DMS 273 (cell line): ENCODE measurements at regions not wholly inside any gene's neighbourhood (a gene's known extent, or its start where the extent isn't known, plus 50 kb on each side); places are given as distances from the start of the nearest gene placed in this dataset.

ENCODE experiments used
- DNase-seq: peaks from one replicate; lab custom pipeline; 2025; ENCODE audit not compliant: unreplicated experiment; lab: John Stamatoyannopoulos, UW

DNA sequence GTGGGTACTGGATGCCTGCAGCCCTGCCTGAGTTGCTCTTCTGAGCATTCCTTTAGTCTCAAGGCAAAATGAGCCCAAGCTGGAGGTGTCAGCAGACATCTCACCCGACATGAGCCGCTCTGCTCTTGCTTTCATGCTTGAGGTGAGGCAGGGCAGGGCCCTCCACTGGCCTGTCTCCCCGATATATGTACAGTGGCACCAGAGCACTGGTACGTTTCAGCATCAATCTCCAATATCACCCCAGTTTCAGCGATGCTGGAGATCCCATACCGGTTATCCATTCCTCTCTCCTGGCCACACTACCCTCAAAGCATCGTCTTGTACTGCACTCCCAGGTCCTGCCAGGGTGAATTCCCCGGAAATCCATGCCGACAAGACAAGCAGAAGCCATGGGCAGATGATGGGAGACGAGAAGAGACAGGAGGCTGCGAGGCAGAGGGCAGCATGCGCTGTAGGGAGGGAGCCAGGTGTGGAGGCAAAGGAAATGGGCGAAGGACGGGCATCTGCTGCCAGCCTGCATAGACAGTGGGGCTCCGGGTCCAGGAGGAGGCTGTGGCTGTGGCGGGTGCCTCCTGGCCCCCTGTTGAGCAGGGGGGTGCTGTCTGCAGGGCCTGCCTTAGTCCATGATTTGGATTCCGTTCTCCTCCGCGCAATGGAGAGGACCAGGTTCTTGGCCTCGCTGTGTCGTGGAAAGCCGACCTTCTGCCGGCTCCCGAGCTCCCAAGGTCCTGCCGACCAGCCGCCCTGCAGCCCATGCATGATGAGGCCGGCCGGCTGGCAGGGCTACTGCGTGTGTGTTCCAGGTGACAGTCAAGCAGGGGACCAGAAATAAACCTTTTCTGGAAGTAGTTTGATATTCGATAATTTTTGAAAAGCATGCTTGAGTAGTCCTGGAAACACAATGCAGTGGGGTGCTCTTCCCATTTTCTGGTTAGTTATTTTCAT is 152.2 kb upstream of the IRX2 start:
- no peak for DNase-seq

DNA sequence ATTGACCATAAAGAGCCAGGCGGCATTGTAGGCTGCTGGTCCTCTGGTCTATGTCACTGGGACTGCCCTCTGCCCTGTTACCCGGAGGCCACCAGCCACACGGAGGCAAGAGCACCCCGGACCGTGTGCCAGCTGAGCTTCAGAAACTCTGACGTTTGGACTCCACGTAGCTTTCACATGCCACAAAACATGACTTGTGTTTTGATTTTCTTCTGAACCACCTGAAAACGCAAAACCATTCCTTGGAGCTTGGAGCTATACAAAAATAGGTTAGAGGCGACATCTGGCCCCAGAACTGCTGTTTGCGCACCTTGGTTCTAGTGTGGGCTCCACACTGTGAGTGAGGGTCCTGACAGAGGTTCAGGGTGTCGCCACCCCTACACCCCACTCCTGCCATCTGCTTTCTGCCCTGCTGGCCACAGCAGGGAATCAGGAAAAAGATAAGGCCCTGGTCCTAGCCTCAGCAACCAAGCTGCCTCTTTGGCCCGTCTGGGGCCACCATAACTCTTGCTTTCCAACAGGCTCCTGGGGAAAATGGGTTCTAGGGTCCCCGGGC is 151.3 kb upstream of the IRX2 start:
- no peak for DNase-seq

DNA sequence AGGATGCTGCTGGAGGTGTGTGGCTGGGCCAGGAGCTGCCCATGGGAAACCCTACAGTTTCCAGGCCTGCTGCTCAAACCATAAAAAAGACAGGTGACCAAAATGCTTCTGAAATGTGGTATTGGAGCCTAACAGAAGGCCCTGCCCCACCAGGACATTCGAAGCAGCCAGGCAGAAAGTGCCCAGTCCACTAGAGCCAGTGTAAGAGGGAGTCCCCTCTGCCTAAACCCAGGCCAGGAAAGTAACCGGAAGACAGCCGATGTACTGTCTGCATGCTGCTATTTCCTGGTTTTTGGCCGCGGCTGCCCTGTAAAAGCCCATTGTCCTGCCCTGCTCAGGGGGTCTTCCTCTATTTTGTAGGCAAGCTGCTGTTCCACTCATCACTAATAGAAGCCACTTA is 150.7 kb upstream of the IRX2 start:
- DNase-seq = no peak

DNA sequence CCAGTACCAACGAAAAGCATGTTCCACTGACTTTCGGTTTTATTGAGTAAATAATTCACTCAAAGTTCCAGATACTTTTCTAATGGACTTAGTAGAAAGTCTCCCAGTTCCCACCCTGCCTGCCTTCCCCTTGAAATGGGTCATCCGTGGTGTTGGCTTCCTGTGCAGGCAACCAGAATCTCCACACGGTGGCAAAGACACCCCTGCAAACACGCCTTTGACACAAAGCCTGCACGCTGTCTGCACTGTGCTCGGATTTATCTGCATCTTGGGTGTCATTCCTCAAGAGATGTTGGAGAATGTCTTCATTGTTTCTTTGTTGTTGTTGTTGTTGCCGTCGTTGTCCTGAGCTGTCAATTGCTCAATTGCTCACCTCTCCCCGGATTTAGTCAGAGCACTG is 150.0 kb upstream of the IRX2 start:
- DNase-seq = no peak

DNA sequence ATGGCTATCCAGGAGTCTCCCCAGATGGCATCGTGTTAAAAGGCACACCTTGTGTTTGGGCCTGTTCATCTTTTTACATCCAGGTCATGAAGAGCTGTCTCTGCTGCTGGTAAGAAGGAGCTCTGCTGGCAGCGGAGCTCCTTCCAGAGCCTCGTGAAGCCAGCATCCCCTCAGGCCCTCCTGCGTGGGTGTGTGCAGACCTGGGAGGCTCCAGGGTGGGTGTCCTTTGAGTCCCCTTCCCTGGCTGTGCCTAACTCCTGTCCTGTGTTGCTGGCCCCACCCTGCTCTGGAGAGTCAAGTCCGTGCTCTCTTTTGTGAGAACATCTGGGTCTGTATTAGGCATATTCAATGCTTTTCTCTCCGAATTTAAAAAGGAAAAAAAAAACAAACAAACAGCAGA is 149.6 kb upstream of the IRX2 start:
- DNase-seq = no peak

DNA sequence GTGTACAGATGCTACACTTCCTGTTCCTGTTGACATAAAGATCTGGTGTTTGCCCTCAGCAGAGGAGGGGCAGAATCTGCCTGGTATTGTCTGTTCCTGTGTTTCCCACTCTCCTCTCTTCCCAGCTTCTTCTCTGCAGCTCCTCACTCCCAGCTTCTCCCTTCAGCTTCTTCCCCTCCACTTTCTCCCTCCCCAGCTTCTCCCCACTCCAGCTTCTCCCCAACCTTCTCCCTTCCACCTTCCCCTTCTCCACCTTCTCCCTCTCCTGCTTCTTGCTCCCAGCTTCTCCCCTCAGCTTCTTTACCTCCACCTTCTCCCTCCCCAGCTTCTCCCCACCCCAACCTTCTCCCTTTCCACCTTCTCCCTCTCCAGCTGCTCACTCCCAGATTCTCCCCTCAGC is 148.9 kb upstream of the IRX2 start:
- DNase-seq = no peak

DNA sequence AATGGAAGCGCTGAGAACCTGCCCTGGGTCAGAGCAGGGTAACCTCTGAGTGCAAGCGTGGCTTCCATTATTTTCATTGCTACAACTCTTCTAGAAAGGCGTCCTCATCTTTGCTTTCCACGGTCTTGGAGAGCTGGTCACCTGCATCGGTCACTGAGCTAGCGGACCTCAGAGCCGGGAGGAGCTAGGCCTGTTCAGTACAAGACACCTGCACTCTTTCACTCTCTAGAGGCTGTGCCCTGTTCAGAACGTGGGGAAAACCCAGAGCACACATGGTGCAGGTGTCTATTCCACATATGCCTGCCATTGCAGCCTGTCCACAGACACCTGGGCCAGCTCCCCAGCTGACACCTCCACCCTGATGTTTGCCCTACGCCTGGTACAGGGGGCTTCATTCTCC is 147.8 kb upstream of the IRX2 start:
- DNase-seq = no peak

DNA sequence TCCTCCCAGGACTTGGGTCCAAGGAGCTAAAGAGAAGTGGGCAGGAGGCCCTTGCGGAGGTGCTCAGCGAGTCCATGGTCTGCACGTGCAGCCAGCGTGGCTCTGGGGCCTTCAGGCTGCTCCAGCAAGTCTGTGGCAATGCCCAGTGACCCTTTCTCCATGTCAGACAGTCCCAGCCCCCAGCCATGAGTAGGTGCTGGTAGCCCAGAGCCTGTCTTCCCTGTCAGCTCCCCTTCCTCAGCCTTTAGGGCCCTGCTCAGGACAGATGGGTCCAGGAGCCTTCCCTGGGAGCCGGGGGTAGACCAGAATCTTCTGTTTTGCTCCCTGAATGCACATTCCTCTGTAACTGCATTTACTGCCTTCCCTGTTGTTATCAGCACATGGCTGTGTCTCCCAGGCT is 147.2 kb upstream of the IRX2 start:
- no peak for DNase-seq

DNA sequence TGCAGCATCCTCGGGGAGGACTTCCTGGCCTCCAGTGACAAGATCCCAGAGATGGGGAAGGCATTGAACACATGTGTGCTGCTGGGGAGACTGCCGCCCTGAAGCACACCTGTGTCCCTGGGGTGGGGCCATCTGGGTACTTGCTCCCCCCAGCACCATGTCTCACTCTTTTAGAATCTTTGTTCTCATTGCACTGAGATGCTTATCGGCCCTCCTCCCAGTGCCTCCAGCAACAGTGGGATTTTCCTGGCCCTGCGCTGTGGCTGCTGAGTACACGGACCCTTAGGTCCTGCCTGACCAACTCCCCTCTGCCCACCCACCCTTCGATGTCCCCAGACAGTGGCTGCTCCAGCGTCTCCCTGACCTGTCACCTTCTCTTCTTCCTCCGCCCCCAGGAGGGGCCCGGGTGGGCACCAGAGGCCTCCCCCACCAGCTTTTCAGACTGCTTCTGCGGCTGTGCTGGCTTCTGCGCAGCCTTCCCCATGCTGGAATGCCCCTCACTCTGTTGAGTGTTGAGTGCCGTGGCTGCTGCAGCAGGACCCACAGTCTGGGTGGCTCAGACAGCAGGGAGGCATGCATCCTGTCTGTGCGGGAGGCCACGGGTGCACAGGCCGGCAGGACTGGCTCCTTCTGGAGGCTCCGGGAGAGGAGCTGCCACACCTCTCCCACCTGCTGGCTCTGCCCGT is 145.9 kb upstream of the IRX2 start:
- no peak for DNase-seq

DNA sequence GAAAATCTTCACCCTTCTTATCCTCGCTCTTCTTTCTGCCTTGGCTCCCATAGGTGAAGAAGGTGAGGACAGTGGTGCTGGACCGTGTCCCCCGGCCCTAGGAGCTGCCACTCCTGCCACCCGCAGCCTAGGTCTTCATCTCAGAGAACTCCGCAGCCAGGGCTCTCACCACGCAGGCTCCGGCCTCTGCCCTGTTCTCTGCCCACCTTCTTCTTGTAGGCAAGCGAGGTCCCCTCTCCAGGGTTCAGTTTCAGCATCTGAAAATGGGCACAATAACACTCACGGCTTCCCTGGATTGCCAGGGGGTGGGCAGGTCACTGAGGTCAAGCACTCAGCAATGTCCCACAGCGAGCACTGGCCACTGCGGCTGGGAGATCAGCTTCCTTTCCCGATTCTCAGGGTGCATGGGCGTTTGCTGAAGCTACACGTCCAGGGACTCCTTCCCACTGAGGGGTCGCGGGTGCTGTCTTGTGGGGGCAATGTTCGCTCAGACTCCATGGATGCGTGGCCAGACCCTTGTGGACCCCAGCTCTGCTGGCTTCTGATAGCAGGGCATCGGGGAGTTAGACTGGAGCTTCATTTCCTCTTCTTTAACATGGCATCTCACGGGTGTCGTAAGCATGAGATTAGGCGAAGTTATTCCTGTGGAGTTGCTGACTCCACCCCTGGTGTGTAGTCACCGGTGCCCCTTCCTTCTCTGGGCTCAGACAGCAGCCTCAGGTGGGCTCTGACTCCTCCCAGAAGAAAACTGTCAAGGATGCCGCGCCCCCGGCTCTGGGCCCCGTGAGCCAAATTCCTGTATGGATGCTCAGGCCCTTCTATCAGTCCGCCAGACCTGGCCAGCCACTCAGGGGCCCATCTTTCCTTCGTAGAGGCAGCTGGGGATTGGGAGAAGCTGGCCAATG is 145.1 kb upstream of the IRX2 start:
- DNase-seq = no peak

DNA sequence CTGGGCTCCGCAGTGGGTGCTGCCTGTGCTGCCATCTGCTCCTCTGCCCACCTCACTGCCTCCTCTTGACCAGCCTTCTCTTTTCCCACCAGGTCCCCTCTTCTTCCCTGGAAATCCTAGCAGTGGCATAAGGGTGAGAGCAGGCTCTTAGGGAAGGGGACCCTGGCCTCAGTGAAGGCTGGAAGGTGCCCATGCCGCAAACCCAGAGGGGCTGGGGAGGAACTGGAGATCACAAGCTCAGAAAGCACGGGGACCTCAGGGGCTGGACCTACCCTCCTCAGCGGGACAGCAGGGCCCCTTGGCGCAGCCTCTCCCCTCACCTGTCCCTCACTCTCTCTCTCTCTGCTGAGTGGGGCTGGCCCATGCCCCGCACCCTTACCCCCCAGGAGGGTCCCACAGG is 144.4 kb upstream of the IRX2 start:
- no peak for DNase-seq

DNA sequence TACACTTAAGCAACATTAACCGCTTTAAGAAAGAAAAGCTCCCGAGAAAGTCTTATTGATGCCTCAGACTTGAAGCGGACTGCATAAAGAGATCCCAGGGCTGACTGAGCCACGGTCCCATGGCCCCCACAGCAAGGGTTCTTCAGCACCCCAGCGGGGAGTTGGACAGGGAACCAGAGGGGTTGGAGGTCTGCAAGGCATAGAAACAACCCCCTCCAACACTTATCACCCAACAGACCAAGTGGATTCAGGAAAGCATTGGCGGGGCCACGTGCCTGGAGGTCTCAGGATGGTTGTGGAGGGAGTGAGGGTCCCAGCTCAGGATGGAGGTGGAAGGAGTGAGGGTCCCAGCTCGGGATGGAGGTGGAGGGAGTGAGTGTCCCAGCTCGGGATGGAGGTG is 143.7 kb upstream of the IRX2 start:
- no peak for DNase-seq

DNA sequence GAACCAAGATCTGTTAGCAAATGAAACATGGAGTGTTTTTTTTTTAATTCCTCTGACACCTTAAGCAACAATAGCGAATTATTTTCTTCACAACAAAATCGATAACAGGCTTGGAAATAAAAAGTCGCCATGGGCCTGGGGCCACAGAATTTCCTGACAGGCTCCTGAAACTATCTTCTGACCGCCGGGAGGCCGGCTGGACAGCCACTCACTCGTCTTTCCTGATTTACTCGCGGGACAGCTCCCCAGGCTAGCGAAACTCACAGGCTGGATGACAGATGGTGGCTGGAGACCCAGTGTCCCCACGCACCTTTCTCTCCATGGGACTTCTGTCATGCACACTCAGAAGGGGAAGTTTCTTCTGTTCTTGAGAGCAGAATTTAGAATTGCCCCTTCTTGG is 143.3 kb upstream of the IRX2 start:
- no peak for DNase-seq

DNA sequence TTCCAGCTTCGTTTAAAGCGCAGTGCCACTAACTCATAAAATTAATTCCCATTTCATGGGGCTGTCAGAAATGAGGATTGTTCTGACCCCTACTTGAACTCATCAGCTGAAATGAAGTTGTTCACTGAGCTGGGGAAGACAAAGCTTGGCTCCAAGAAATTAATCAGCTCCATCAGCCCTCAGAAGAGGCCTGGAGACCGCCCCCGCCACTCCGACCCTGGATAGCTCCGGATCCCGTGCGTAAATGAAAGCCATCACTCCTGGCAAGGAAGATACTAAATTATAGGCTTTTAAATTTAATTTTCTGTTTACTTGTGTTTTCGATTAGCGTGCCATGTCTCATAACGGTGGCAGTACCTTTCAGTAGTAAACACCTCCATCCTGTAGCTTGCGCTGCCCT is 142.8 kb upstream of the IRX2 start:
- no peak for DNase-seq

DNA sequence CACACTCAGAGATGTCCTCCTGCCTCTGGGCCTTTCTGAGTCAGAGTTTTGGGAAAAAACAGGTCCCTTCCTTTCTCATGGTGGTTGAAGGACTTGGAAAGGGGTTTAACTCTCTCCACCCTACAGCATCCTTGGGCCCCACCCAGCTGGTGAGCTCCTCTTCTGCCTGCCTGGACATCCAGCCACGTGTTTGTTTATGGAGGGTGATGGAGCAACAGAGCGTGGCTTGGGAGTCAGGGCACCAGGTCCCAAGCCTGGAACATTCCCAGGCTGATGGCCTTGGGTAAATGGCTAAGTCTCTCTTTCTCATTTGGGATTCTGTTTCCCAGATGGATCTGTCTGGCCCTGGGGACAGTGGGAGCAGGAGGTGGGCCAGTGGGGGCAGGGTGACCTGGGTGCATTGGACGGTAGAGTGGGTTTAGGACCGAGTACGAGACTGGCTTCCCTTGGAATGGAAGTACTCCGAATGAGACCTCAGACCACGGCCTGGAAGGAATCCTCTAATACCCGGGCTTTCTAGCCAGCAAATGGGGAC is 141.1 kb upstream of the IRX2 start:
- no peak for DNase-seq

DNA sequence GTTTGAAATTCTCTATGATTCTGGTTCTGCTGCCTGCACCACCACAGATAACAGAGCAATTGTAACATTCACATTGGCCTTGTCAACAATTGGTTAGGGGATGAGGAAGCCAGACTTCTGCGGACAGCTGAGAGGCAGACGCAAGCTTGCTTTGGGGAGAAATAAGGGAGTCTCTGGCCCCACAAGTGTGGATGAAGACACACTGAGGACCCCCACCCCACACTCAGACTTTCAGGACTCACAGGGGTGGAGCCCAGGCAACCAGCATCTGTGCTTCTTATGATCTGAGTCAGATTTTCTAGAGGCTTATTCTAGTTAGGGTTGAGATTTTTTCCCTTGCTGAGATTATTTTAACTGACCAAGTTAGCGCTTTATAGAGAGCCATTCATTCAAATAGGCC is 140.3 kb upstream of the IRX2 start:
- no peak for DNase-seq

DNA sequence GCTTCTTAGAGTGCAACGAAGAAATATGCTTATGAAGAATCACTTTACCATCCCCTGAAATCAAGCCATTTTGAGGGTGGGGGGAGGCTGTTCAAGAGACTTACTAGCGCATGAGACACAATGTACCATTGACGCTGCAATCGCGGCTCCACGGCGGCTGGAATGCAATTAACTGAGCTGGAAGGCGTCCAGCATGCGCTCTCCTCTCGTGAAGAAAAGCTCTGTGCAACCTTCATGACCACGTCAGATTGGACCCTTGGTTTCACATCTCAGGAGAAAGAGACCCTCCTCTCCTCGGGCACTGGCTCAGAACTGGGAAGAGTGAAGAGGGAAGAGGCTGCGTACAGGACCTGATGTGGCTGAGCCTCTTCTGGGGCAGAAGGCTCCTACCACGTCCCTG is 138.5 kb upstream of the IRX2 start:
- DNase-seq = no peak

DNA sequence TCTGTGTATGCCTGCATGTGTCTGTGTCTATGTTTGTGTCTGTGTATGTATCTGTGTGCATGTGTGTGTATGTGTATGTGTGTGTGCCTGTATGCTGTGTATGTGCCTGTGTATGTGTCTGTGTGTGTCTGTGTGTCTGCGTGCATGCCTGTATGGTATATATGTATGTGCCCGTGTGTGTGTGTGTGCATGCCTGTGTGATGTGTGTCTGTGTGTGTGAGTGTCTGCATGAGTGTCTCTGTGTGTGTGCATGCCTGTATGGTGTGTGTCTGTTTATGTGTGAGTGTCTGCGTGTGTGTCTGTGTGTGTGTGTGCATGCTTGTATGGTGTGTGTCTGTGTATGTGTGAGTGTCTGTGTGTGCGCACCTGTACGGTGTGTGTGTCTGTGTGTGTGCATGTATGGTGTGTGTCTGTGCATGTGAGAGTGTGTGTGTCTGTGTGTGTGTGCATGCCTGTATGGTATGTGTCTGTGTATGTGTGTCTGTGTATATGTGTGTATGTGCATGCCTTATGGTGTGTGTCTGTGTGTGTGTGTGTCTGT is 137.1 kb upstream of the IRX2 start:
- DNase-seq = no peak

DNA sequence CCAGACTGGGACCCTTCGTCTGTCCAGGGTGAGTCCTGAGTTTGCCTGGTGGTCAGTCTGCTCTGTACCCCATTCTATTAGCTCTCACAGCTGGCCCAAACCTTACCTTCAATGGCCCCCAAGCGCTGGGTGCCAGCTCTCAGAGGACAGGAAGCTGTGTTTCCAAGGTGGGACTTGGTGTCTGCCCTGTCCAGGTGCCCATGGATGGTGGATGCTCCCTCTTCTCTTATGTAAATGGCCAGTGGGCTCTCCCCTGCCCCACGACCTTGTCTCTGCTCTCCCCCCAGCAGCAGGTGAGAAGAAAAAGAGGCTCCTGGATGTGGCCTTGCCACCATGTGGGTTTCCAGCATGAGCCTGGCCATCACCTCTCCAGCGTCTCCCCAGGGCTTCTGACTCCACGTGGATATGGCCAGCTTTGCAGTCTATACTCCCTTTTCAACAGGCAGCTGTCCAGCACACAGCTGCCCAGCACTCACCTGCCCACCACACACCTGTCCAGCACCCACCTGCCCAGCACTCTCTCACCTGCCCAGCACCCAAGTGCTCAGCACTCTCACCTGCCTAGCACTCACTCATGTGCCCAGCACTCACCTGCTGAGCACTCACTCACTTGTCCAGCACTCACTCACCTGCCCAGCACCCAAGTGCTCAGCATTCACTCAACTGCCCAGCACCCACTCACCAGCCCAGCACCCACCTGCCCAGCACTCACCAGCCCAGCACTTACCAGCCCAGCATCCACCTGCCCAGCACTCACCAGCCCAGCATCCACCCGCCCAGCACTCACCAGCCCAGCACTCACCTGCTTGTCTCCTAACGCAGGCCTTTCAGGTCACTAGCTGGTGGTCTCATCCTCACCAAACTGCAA is 136.2 kb upstream of the IRX2 start:
- no peak for DNase-seq

DNA sequence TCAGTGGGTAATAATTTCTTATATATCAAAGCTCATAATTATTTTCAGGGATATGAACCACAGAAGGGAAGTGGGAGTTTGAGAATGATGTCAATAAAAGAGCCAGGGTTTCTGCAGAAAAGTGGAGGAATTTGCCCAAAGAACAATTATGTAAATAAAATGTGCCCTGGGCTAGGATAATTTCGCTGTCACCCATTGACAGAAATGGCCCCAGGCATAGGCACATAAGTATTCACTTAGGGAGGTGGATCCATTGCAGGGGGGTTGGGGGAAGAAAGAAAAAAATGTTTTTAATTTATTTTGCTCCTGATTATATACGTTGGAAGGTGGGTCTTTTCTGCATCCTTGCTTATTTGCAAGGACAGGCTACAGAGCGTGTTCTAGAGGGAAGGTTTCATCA is 135.1 kb upstream of the IRX2 start:
- DNase-seq = no peak
